CD4-positive, alpha-beta T cell treated with Interleukin-12 subunit alpha and Interleukin-12 subunit beta, for 1 hour (primary cell): ENCODE measurements at regions not wholly inside any gene's neighbourhood (a gene's known extent, or its start where the extent isn't known, plus 50 kb on each side); places are given as distances from the start of the nearest gene placed in this dataset.
"Not testable (repeated sequence)": the region's sequence is repeated elsewhere in the genome, so short reads cannot be mapped to it uniquely, and the experiment has no call there.

ENCODE experiments used
- DNase-seq: peaks from one replicate; pipeline ENCODE4 v3.0.0-alpha.2; 2020

DNA sequence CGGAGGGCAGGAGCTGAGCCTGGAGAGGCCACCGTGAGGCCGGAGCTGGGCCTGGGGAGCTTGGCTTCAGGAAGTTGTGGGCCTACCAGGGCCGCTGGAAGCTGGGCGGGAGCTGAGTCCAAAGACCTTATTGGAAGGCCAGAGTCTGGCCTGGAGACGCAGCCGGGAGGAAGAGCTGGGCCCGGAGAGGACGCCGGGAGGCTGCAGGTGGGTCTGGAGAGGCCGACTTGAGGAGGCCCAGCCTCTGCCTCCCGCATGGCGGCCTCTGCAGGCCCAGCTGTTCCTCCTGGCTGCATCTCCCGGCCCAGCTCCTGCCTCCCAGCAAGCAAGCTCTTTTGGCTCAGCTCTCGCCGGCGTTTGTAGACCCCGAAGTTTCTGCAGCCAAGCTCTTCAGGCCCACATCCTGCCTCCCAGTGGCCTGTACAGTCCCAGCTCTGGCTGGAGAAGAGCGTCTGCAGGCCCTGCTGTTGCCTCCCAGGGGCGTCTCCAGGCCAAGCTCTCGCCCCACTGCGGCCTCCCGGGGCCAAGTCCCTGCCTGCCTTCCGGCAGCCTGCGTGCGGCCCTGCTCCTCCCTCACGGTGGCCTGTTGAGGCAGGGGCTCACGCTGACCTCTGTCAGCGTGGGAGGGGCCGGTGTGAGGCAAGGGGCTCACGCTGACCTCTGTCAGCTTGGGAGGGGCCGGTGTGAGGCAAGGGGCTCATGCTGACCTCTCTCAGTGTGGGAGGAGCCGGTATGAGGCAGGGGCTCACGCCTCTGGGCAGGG is 70.4 kb upstream of the COBL start:
- not testable (repeated sequence) for DNase-seq

DNA sequence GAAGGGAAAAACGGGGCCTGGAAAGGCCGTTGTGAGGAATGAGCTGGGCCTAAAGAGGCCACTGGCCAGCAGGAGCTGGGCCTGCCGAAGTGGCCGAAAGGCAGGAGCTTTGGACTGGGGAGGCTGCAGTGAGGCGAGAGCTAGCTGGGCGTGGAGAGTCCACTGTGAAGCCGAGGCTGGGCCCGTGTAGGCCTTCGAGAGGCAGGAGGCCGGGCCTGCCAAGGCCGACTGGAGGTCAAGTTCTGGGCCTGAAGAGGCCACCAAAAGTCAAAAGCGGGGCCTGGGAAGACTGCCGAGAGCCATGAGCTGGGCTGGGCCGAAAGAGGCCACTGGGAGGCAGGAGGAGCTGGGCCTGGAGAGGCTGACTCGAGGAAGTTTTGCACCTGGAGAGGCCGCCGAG is 69.6 kb upstream of the COBL start:
- not testable (repeated sequence) for DNase-seq

DNA sequence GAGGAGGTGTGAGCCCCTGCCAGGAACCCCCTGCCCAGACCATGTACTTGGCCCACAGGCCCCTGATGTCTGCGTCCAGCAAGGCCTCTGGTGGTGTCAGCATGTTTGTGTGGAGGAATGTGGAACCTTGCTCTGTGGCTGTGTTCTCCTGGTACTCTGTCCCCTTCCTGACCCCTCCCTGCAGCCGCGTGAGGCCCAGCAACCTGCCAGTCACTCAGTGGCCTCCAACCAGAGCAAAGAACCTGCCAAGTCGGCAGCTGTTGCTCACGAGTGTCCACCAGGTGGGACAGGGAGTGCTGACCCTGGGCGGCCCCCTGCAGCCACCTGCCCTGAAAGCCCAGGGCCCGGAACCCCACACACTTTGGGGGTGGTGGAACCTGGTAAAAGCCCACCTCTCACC is 65.6 kb upstream of the COBL start:
- not testable (repeated sequence) for DNase-seq

DNA sequence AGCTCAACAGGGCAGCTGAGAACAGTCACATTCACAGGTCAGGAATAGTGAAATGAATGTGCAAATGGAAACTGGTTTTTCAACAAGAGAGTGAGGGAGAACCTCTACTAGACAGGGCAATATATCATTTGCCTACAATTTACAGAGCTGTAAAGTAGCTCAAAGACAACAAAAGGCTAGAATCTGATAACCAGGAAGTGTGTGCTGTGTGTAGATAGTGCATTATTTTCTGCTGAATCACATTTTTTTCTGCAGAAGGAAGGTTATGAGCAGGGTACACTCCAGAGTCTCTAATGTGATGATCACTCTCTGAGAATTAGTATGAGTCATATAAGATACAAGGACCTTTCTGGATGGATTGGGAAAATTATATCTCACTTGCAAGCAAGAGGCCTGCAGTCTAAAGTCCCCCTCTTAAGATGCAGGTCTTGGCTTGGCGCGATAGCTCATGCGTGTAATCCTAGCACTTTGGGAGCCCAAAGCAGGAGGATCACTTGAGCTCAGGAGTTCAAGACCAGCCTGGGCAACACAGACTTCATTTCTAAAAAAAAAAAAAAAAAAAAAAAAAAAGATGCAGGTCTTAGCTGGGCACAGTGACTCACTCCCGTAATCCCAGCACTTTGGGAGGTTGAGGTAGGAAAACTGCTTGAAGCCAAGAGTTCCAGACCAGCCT is 59.9 kb upstream of the COBL start:
- DNase-seq, result no peak

DNA sequence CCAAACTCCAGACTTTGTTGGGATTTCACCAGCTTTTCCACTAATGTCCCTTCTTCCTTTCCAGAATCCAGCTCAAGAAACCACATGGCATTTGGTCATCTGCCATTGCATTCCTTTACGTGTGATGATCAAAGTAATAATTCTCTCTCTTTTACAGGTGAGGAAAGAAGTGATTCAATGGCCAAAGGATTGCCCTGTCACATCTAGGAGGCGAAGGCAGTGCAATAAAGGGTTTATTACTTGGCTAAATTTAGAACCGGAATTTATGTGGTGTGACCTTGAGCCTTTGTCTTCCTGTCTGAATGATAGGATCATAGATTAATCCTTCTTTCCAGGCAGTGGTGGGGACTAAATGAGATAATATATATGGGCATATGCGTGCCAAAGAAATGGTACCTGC is 58.3 kb upstream of the COBL start:
- DNase-seq, result no peak

DNA sequence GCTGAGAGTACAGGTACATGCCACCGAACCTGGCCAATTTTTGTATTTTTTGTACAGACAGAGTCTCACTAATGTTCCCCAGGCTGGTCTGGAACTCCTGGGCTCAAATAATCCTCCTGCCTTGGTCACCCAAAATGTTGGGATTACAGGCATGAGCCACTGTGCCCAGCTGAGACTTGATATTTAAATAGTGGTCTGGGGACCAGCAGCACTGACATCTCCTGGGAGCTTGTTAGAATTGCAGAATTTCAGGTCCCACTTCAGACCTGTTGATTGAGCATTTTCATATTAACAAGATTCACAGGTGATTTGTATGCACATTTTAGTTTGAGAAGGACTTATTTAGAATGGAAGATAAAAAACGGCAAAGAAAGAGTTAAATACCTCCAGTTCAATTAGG is 57.0 kb upstream of the COBL start:
- DNase-seq, result not testable (repeated sequence)

- no peak for DNase-seq
These were observed 53.1 kb upstream of the COBL start for GRCh38 chr7:51369746-51370145.

DNA sequence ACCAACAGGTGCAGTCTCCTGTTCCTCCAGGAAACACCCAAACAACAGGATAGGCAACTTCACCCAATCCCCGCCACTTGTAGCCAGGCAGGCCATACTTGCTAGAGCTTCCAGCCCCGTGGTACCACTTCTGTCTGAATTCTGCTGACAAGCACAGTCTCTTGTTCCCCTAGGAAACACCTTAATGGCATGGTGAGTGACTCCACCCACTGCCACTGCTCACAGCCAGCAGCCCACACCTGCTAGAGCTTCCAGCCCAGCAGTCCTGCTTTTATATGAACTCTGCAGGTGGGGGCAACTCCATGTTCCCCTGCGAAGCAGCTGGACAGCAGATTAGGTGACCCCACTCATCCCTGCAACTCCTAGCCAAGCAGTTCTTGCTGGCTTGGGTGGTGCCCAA is 52.6 kb upstream of the COBL start:
- DNase-seq, result not testable (repeated sequence)

DNA sequence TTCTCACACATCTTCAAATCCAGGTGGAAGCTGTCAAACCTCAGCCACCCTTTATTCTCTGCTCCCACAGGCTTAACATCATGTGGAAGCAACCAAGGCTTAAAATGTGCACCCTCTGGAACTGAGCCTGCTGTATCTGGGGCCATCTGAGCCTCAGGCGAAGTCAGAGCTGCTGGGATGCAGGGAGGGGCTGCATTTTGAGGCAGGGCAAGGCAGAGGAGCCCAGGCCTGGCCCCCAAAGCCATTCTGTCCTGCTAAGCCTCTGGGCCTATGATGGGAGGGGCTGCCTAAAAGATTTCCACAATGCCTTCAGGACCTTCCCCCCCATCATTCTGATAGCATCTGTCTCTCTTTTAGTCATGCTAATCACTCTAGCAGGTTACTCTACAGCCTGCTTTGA is 51.7 kb upstream of the COBL start:
- no peak for DNase-seq

GRCh38 chr7:51367614-51367968 is 51.0 kb upstream of the COBL start:
- DNase-seq, result no peak

- no peak for DNase-seq
These were observed 50.5 kb upstream of the COBL start for GRCh38 chr7:51366930-51367613.
